ENCODE measurements at regions not wholly inside any gene's neighbourhood (a gene's known extent, or its start where the extent isn't known, plus 50 kb on each side); places are given as distances from the start of the nearest gene placed in this dataset.
"Not testable (repeated sequence)": the region's sequence is repeated elsewhere in the genome, so short reads cannot be mapped to it uniquely, and the experiment has no call there.

DNA sequence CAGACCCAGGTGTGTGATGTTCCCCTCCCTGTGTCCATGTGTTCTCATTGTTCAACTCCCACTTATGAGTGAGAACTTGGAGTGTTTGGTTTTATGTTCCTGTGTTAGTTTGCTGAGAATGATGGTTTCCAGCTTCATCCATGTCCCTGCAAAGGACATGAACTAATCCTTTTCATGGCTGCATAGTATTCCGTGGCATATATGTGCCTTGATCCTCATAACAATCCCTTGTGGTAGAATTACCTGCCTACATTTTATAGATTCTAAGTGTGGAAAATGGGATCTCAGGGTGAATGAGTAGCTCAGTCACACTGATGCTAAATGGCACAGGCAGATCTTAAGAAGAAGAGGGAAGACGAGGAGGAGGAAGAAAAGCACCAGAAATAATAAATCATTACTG, 202.7 kb downstream of the ALDH8A1 start:
- TF ChIP-seq, protein P1, sequence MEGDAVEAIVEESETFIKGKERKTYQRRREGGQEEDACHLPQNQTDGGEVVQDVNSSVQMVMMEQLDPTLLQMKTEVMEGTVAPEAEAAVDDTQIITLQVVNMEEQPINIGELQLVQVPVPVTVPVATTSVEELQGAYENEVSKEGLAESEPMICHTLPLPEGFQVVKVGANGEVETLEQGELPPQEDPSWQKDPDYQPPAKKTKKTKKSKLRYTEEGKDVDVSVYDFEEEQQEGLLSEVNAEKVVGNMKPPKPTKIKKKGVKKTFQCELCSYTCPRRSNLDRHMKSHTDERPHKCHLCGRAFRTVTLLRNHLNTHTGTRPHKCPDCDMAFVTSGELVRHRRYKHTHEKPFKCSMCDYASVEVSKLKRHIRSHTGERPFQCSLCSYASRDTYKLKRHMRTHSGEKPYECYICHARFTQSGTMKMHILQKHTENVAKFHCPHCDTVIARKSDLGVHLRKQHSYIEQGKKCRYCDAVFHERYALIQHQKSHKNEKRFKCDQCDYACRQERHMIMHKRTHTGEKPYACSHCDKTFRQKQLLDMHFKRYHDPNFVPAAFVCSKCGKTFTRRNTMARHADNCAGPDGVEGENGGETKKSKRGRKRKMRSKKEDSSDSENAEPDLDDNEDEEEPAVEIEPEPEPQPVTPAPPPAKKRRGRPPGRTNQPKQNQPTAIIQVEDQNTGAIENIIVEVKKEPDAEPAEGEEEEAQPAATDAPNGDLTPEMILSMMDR (IDR thresholded peaks at IDR 0.05), result not testable (repeated sequence)
- TF ChIP-seq EZH2phosphoT487 (IDR thresholded peaks at IDR 0.05), result not testable (repeated sequence)

All from neural progenitor cell (in vitro differentiated cells).